Caco-2 (cell line): ENCODE measurements at regions not wholly inside any gene's neighbourhood (a gene's known extent, or its start where the extent isn't known, plus 50 kb on each side); places are given as distances from the start of the nearest gene placed in this dataset.

Experiments used
- BruUV-seq: library from RNA; stranded (reverse); fragments of 400-500 nt; replicated peaks from 2 replicates; lab custom pipeline; 2021; lab: Mats Ljungman, UMichigan
- CTCF ChIA-PET: fragments of 300-600 bp; sonication (Branson Sonifier 250); formaldehyde crosslinking; loops from one replicate; lab custom pipeline; 2022; ENCODE audit warnings: antibody characterized with exemption; lab: Charles Lee
- POLR2A ChIA-PET: fragments of 300-600 bp; sonication (Branson Sonifier 250); formaldehyde crosslinking; loops from one replicate; lab custom pipeline; 2022; ENCODE audit warnings: antibody characterized with exemption; lab: Charles Lee
- DNase-seq, 2 experiments: peaks; one replicate each; pipeline versions ENCODE4 v3.0.0 to v3.0.0-alpha.2; 2020 to 2022
- H3K27me3 ChIP-seq: replicated peaks from 2 replicates; pipeline ENCODE4 v1.6.0; 2011; ENCODE audit warnings: low read length; ENCODE audit not compliant: control insufficient read depth, insufficient read depth
- H3K36me3 ChIP-seq: 2 replicates; pipeline ENCODE4 v1.5.1; 2011; ENCODE audit warnings: low read length; ENCODE audit not compliant: control insufficient read depth, insufficient read depth
- H3K4me1 ChIP-seq: fragments of 250-450 bp; sonication (Bioruptor Pico); 2 replicates; pipeline ENCODE4 v1.5.1; 2020; ENCODE audit warnings: mild to moderate bottlenecking
- H3K4me3 ChIP-seq: 2 replicates; pipeline ENCODE4 v1.5.1; 2011; ENCODE audit warnings: low read depth, mild to moderate bottlenecking, control low read depth, low read length
- H3K9me3 ChIP-seq: fragments of 250-450 bp; sonication (Bioruptor Pico); 2 replicates; pipeline ENCODE4 v1.5.1; 2020; ENCODE audit warnings: mild to moderate bottlenecking, moderate library complexity
- H3K27ac Mint-ChIP-seq: one replicate; pipeline ENCODE4 v1.8.0; 2022; ENCODE audit warnings: mixed read lengths; ENCODE audit not compliant: unreplicated experiment
- H3K27me3 Mint-ChIP-seq: one replicate; pipeline ENCODE4 v1.8.0; 2022; ENCODE audit warnings: mixed read lengths; ENCODE audit not compliant: insufficient read depth, unreplicated experiment
- H3K36me3 Mint-ChIP-seq: one replicate; pipeline ENCODE4 v1.8.0; 2022; ENCODE audit warnings: mild to moderate bottlenecking, mixed read lengths; ENCODE audit not compliant: insufficient read depth, unreplicated experiment
- H3K4me1 Mint-ChIP-seq: one replicate; pipeline ENCODE4 v1.8.0; 2022; ENCODE audit warnings: low read depth, mixed read lengths; ENCODE audit not compliant: unreplicated experiment
- H3K4me3 Mint-ChIP-seq: one replicate; pipeline ENCODE4 v1.8.0; 2022; ENCODE audit warnings: mild to moderate bottlenecking, moderate library complexity, mixed read lengths; ENCODE audit not compliant: unreplicated experiment
- H3K9me3 Mint-ChIP-seq: one replicate; pipeline ENCODE4 v1.8.0; 2022; ENCODE audit warnings: mixed read lengths; ENCODE audit not compliant: unreplicated experiment
- CTCF ChIP-seq, 2 experiments: fragments of 200-600 bp in 1 of 2; IDR thresholded peaks; 1 replicate in 1 of 2; 2 replicates in 1 of 2; pipeline versions ENCODE4 v1.5.1 to v1.8.0; 2011 to 2022; ENCODE audit warnings: antibody characterized with exemption in 1 of 2, control low read depth in 1 of 2, inconsistent platforms in 1 of 2, low read depth in 1 of 2, low read length in 1 of 2, mild to moderate bottlenecking in 1 of 2, moderate library complexity in 1 of 2; ENCODE audit not compliant: insufficient read depth in 1 of 2, severe bottlenecking in 1 of 2, unreplicated experiment in 1 of 2
- intact Hi-C: fragments of 100-400 bp; cut with micrococcal nuclease; formaldehyde crosslinking; loops from one replicate; pipeline ENCODE4 v1.10.0; 2022; ENCODE audit not compliant: unreplicated experiment

- Mint-ChIP-seq H3K9me3 (peaks cover 25% of the 10 kb centered on the region), H3K27me3 (no peaks in the 10 kb centered on the region), H3K36me3 (no peaks in the 10 kb centered on the region), H3K27ac (no peak overlapping the region), H3K4me3 (no peak overlapping the region), H3K4me1 (no peaks in the 10 kb centered on the region)
- no TSS peak for BruUV-seq
- POLR2A ChIA-PET: no interaction called here
- no peak for DNase-seq
- Histone ChIP-seq H3K36me3 (no peaks in the 10 kb centered on the region), H3K4me3 (no peak overlapping the region), H3K4me1 (no peaks in the 10 kb centered on the region), H3K9me3 (0 out of 2 replicates have a peak, but pooled peaks cover 5% of the 10 kb centered on the region), H3K27me3 (no peaks in the 10 kb centered on the region)
- CTCF ChIA-PET: no interaction called here
- no peak for TF ChIP-seq CTCF (IDR thresholded peaks at IDR 0.05; ENCODE audit: insufficient read depth in 1 of 2, low read depth in 1 of 2, low read length in 1 of 2, severe bottlenecking in 1 of 2, unreplicated experiment in 1 of 2)
- intact Hi-C loops: no loop called here
Measured at GRCh38 chr4:164039482-164039881, 545.0 kb downstream of the TMA16 start.

DNA sequence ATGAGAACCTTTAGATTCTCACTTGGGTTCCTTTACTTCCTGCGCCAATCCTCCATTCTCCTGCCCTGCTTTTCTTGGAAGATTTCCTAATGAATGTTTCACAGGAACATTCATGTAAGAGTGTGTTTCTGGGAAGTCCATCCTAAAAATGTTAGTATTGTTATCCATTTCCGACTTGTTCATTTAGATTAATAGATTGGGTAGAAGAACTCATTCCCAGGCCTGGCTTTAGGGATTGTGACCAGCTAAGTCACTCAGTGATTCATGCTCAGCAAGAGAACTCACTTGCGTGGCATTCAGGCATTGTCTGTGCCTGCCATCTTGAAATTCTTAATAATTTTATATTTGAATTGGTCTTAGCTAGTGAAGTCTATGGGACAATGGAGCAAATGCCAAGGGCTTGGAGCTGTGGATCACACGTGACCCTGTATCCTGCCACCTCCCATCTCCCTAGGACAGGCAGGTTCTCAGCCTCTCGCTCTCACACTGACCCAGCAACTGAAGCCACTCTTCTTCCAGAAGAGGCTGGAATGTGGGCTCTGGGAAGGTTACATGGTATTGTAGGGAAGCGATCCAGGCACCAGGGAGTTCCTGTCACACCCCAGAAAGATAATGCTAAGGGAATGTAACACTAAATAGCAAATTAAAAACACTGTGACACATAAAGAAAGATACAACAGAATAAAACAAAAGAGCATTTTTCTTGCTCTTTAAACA, 562.1 kb downstream of the TMA16 start:
- Mint-ChIP-seq H3K4me3 (no peak overlapping the region), H3K27ac (no peak overlapping the region), H3K27me3 (no peaks in the 10 kb centered on the region), H3K9me3 (no peaks in the 10 kb centered on the region), H3K4me1 (no peaks in the 10 kb centered on the region), H3K36me3 (no peaks in the 10 kb centered on the region)
- BruUV-seq: no TSS peak
- H3K4me3 ChIP-seq: no peak overlapping the region
- no peaks in the 10 kb centered on the region for H3K36me3 ChIP-seq
- H3K9me3 ChIP-seq: no peaks in the 10 kb centered on the region
- DNase-seq: no peak
- POLR2A ChIA-PET: no interaction called here
- no peak for TF ChIP-seq CTCF (IDR thresholded peaks at IDR 0.05; ENCODE audit: insufficient read depth in 1 of 2, low read depth in 1 of 2, low read length in 1 of 2, severe bottlenecking in 1 of 2, unreplicated experiment in 1 of 2)
- intact Hi-C loops: no loop called here
- H3K4me1 ChIP-seq: no peaks in the 10 kb centered on the region
- no peaks in the 10 kb centered on the region for H3K27me3 ChIP-seq
- CTCF ChIA-PET: no interaction called here

GRCh38 chr4:164058776-164059445, 564.4 kb downstream of the TMA16 start:
- H3K4me1 Mint-ChIP-seq: no peaks in the 10 kb centered on the region
- H3K36me3 Mint-ChIP-seq: no peaks in the 10 kb centered on the region
- H3K27ac Mint-ChIP-seq: no peak overlapping the region
- POLR2A ChIA-PET: no interaction called here
- no peak overlapping the region for H3K4me3 ChIP-seq
- intact Hi-C loops: no loop called here
- no peaks in the 10 kb centered on the region for H3K27me3 Mint-ChIP-seq
- no peaks in the 10 kb centered on the region for H3K9me3 ChIP-seq
- DNase-seq: no peak
- no peaks in the 10 kb centered on the region for H3K36me3 ChIP-seq
- peaks cover 5% of the 10 kb centered on the region for H3K9me3 Mint-ChIP-seq
- no peak overlapping the region for H3K4me3 Mint-ChIP-seq
- CTCF ChIA-PET: no interaction called here
- no peaks in the 10 kb centered on the region for H3K27me3 ChIP-seq
- BruUV-seq: no TSS peak
- H3K4me1 ChIP-seq: no peaks in the 10 kb centered on the region
- TF ChIP-seq CTCF (IDR thresholded peaks at IDR 0.05; ENCODE audit: insufficient read depth in 1 of 2, low read depth in 1 of 2, low read length in 1 of 2, severe bottlenecking in 1 of 2, unreplicated experiment in 1 of 2): no peak
